Stimulated activated CD4-positive, alpha-beta T cell treated with anti-CD3 and anti-CD28 coated beads, Interleukin-1b, Interleukin-23, amount 100 ng/mL, for 4 hours (primary cell): ENCODE measurements at regions not wholly inside any gene's neighbourhood (a gene's known extent, or its start where the extent isn't known, plus 50 kb on each side); places are given as distances from the start of the nearest gene placed in this dataset.

Experiments used
- DNase-seq, 2 donors: peaks; one replicate each; pipeline ENCODE4 v3.0.0-alpha.2; 2020; ENCODE audit warnings: low read depth in 2 of 2

GRCh38 chr10:83357627-83358026 lies 781.7 kb upstream of the GHITM start:
- no peak for DNase-seq

- DNase-seq, result no peak
Measured at GRCh38 chr10:83367036-83367435, 772.3 kb upstream of the GHITM start.

GRCh38 chr10:83371696-83372490 lies 767.4 kb upstream of the GHITM start:
- no peak for DNase-seq

- no peak for DNase-seq
Measured at GRCh38 chr10:83372646-83373045, 766.7 kb upstream of the GHITM start.

- no peak for DNase-seq
Measured at GRCh38 chr10:83373671-83374070, 765.6 kb upstream of the GHITM start.

- no peak for DNase-seq
Measured at GRCh38 chr10:83374741-83375140, 764.6 kb upstream of the GHITM start.

GRCh38 chr10:83375274-83375673 lies 764.0 kb upstream of the GHITM start:
- no peak for DNase-seq

GRCh38 chr10:83397806-83398205 lies 741.5 kb upstream of the GHITM start:
- no peak for DNase-seq

GRCh38 chr10:83410570-83410969 lies 728.7 kb upstream of the GHITM start:
- DNase-seq, result no peak

- no peak for DNase-seq
Measured at GRCh38 chr10:83425306-83425705, 714.0 kb upstream of the GHITM start.

- no peak for DNase-seq
Measured at GRCh38 chr10:83427101-83427500, 712.2 kb upstream of the GHITM start.

- no peak for DNase-seq
Measured at GRCh38 chr10:83432261-83433045, 706.9 kb upstream of the GHITM start.

GRCh38 chr10:83433705-83434104 lies 705.6 kb upstream of the GHITM start:
- DNase-seq, result no peak

GRCh38 chr10:83448013-83448412 lies 691.3 kb upstream of the GHITM start:
- DNase-seq, result no peak

- DNase-seq, result no peak
Measured at GRCh38 chr10:83458611-83459010, 680.7 kb upstream of the GHITM start.

GRCh38 chr10:83459124-83459523 lies 680.2 kb upstream of the GHITM start:
- no peak for DNase-seq

- DNase-seq, result no peak
Measured at GRCh38 chr10:83469728-83470331, 669.5 kb upstream of the GHITM start.

- DNase-seq, result no peak
Measured at GRCh38 chr10:83476211-83476610, 663.1 kb upstream of the GHITM start.

GRCh38 chr10:83489161-83489560 lies 650.1 kb upstream of the GHITM start:
- no peak for DNase-seq

GRCh38 chr10:83492004-83492403 lies 647.3 kb upstream of the GHITM start:
- no peak for DNase-seq

GRCh38 chr10:83512681-83513080 lies 626.6 kb upstream of the GHITM start:
- no peak for DNase-seq

GRCh38 chr10:83515001-83515400 lies 624.3 kb upstream of the GHITM start:
- DNase-seq, result no peak

- no peak for DNase-seq
Measured at GRCh38 chr10:83516788-83517187, 622.5 kb upstream of the GHITM start.
